Vagina (tissue), 2 donors: ENCODE measurements at regions not wholly inside any gene's neighbourhood (a gene's known extent, or its start where the extent isn't known, plus 50 kb on each side); places are given as distances from the start of the nearest gene placed in this dataset.
"Not testable (repeated sequence)": the region's sequence is repeated elsewhere in the genome, so short reads cannot be mapped to it uniquely, and the experiment has no call there.

Source experiments
- DNase-seq, 2 donors: peaks; one replicate each; pipeline ENCODE4 v3.0.0-alpha.2; 2017; ENCODE audit errors: extremely low spot score in 2 of 2
- H3K27ac ChIP-seq: fragments of 200-600 bp; sonication (generic); one replicate; pipeline ENCODE4 v1.5.1; 2019
- H3K27me3 ChIP-seq: fragments of 200-600 bp; sonication (generic); one replicate; pipeline ENCODE4 v1.5.1; 2019
- H3K36me3 ChIP-seq, 2 donors: fragments of 200-600 bp; sonication (generic); one replicate each; pipeline ENCODE4 v1.5.1; 2017 to 2019
- H3K4me1 ChIP-seq: fragments of 200-600 bp; sonication (generic); one replicate; pipeline ENCODE4 v1.5.1; 2019
- H3K4me3 ChIP-seq, 2 donors: fragments of 200-600 bp; sonication (generic); 1 replicate in 1 of 2; 2 replicates in 1 of 2; pipeline ENCODE4 v1.5.1; 2016 to 2019
- H3K9me3 ChIP-seq: fragments of 200-600 bp; sonication (generic); one replicate; pipeline ENCODE4 v1.5.1; 2019
- CTCF ChIP-seq, 3 experiments: fragments of 450-650 bp in 2 of 3; fragments of 200-600 bp in 1 of 3; sonication (generic) in 1 of 3; IDR thresholded peaks; one replicate each; pipeline ENCODE4 v1.5.1; 2017 to 2019; ENCODE audit warnings: antibody characterized with exemption in 3 of 3, mild to moderate bottlenecking in 2 of 3, moderate library complexity in 2 of 3
- POLR2A ChIP-seq, 2 donors: fragments of 450-650 bp; IDR thresholded peaks; one replicate each; pipeline ENCODE4 v1.6.1; 2017; ENCODE audit warnings: antibody characterized with exemption in 2 of 2, mild to moderate bottlenecking in 2 of 2, moderate library complexity in 2 of 2
- POLR2AphosphoS5 ChIP-seq, 2 donors: sonication (generic); formaldehyde crosslinking; IDR thresholded peaks; one replicate each; pipeline ENCODE4 v1.9.0; 2017; ENCODE audit warnings: antibody characterized with exemption in 2 of 2, mild to moderate bottlenecking in 2 of 2, low read depth in 1 of 2; ENCODE audit not compliant: insufficient read depth in 1 of 2
- intact Hi-C: fragments of 100-400 bp; cut with DNase I; formaldehyde crosslinking; loops from one replicate; pipeline ENCODE4 v1.15.1; 2023

- no peaks in the 10 kb centered on the region for H3K27me3 ChIP-seq
- no peaks in the 10 kb centered on the region for H3K9me3 ChIP-seq
- DNase-seq = no peak
- intact Hi-C loops = no loop called here
- H3K4me1 ChIP-seq = no peaks in the 10 kb centered on the region
- H3K36me3 ChIP-seq = no peaks in the 10 kb centered on the region
- H3K27ac ChIP-seq = no peak overlapping the region
- no peak overlapping the region for H3K4me3 ChIP-seq
- TF ChIP-seq POLR2A (IDR thresholded peaks at IDR 0.05) (no peak), CTCF (IDR thresholded peaks at IDR 0.05) (no peak), POLR2AphosphoS5 (IDR thresholded peaks at IDR 0.05; ENCODE audit: insufficient read depth in 1 of 2, low read depth in 1 of 2) (no peak)
These were observed 1934.9 kb downstream of the ARAP2 start for GRCh38 chr4:34309383-34309906.

GRCh38 chr4:34318773-34319172, 1925.5 kb downstream of the ARAP2 start:
- no peaks in the 10 kb centered on the region for H3K4me1 ChIP-seq
- no peaks in the 10 kb centered on the region for H3K36me3 ChIP-seq
- H3K4me3 ChIP-seq = no peak overlapping the region
- TF ChIP-seq POLR2AphosphoS5 (IDR thresholded peaks at IDR 0.05; ENCODE audit: insufficient read depth in 1 of 2, low read depth in 1 of 2) (no peak), POLR2A (IDR thresholded peaks at IDR 0.05) (no peak), CTCF (IDR thresholded peaks at IDR 0.05) (no peak)
- intact Hi-C loops = no loop called here
- DNase-seq = no peak
- no peaks in the 10 kb centered on the region for H3K27me3 ChIP-seq
- no peak overlapping the region for H3K27ac ChIP-seq
- no peaks in the 10 kb centered on the region for H3K9me3 ChIP-seq

GRCh38 chr4:34323549-34324320, 1920.6 kb downstream of the ARAP2 start:
- H3K36me3 ChIP-seq = no peaks in the 10 kb centered on the region
- H3K27me3 ChIP-seq = no peaks in the 10 kb centered on the region
- no peaks in the 10 kb centered on the region for H3K4me1 ChIP-seq
- H3K4me3 ChIP-seq = no peak overlapping the region
- no peak for TF ChIP-seq CTCF (IDR thresholded peaks at IDR 0.05)
- TF ChIP-seq POLR2A (IDR thresholded peaks at IDR 0.05) = no peak
- TF ChIP-seq POLR2AphosphoS5 (IDR thresholded peaks at IDR 0.05; ENCODE audit: insufficient read depth in 1 of 2, low read depth in 1 of 2) = no peak
- no peak for DNase-seq
- H3K9me3 ChIP-seq = no peaks in the 10 kb centered on the region
- intact Hi-C loops = no loop called here
- no peak overlapping the region for H3K27ac ChIP-seq

- intact Hi-C loops = no loop called here
These were observed 1915.4 kb downstream of the ARAP2 start for GRCh38 chr4:34328939-34329338.

GRCh38 chr4:34335156-34335555, 1909.2 kb downstream of the ARAP2 start:
- H3K27ac ChIP-seq, H3K4me3 ChIP-seq, intact Hi-C loops, H3K27me3 ChIP-seq, H3K4me1 ChIP-seq, H3K36me3 ChIP-seq, DNase-seq, H3K9me3 ChIP-seq: not testable (repeated sequence)

More at GRCh38 chr4:34328939-34329338, 1915.4 kb downstream of the ARAP2 start:
- no peak overlapping the region for H3K27ac ChIP-seq
- H3K36me3 ChIP-seq = no peaks in the 10 kb centered on the region
- no peak overlapping the region for H3K4me3 ChIP-seq
- TF ChIP-seq POLR2A (IDR thresholded peaks at IDR 0.05) = no peak
- H3K27me3 ChIP-seq = no peaks in the 10 kb centered on the region
- no peaks in the 10 kb centered on the region for H3K9me3 ChIP-seq
- DNase-seq = no peak
- no peaks in the 10 kb centered on the region for H3K4me1 ChIP-seq

- H3K36me3 ChIP-seq, H3K4me1 ChIP-seq, H3K27me3 ChIP-seq, intact Hi-C loops, H3K9me3 ChIP-seq, DNase-seq, H3K27ac ChIP-seq, H3K4me3 ChIP-seq: not testable (repeated sequence)
These were observed 1908.8 kb downstream of the ARAP2 start for GRCh38 chr4:34335556-34335955.
